C4-2B (cell line): ENCODE measurements at regions not wholly inside any gene's neighbourhood (a gene's known extent, or its start where the extent isn't known, plus 50 kb on each side); places are given as distances from the start of the nearest gene placed in this dataset.

Experiments used
- H3K27ac ChIP-seq: fragments of 450-650 bp; 2 replicates; pipeline ENCODE4 v1.5.1; 2017
- CTCF ChIP-seq: fragments of 450-650 bp; conservative IDR thresholded peaks from 2 replicates; pipeline ENCODE4 v1.5.1; 2017; ENCODE audit warnings: mild to moderate bottlenecking
- ZFX ChIP-seq: fragments of 450-650 bp; IDR thresholded peaks from 2 replicates; pipeline ENCODE4 v1.6.1; 2017

GRCh38 chr1:58931756-58932155 is 147.9 kb upstream of the JUN start:
- no peak overlapping the region for H3K27ac ChIP-seq
- no peak for TF ChIP-seq ZFX
- TF ChIP-seq CTCF: no peak

GRCh38 chr1:58932859-58933598 is 149.2 kb upstream of the JUN start:
- no peak overlapping the region for H3K27ac ChIP-seq
- no peak for TF ChIP-seq ZFX
- no peak for TF ChIP-seq CTCF

GRCh38 chr1:58933599-58933926 is 149.7 kb upstream of the JUN start:
- TF ChIP-seq ZFX (no peak), CTCF (no peak; the same call in 1 of the 2 replicates)
- no peak overlapping the region for H3K27ac ChIP-seq

- H3K27ac ChIP-seq: no peak overlapping the region
These were observed 150.9 kb upstream of the JUN start for GRCh38 chr1:58934706-58935105.

GRCh38 chr1:58936973-58937372 is 153.1 kb upstream of the JUN start:
- no peak for TF ChIP-seq ZFX
- TF ChIP-seq CTCF: no peak
- H3K27ac ChIP-seq: no peak overlapping the region

More at GRCh38 chr1:58934706-58935105, 150.9 kb upstream of the JUN start:
- no peak for TF ChIP-seq CTCF
- TF ChIP-seq ZFX: no peak

- TF ChIP-seq ZFX: no peak
- no peak for TF ChIP-seq CTCF
- no peak overlapping the region for H3K27ac ChIP-seq
These were observed 155.3 kb upstream of the JUN start for GRCh38 chr1:58939146-58939545.

- TF ChIP-seq CTCF (no peak), ZFX (no peak)
- no peak overlapping the region for H3K27ac ChIP-seq
These were observed 156.0 kb upstream of the JUN start for GRCh38 chr1:58939666-58940370.
